GM18498 (cell line): ENCODE measurements at regions not wholly inside any gene's neighbourhood (a gene's known extent, or its start where the extent isn't known, plus 50 kb on each side); places are given as distances from the start of the nearest gene placed in this dataset.
"Not testable (repeated sequence)": the region's sequence is repeated elsewhere in the genome, so short reads cannot be mapped to it uniquely, and the experiment has no call there.

Experiments
- ATAC-seq: cut with Tn5 transposase; IDR thresholded peaks from one replicate; pipeline ENCODE4 v1.9.1; 2021; ENCODE audit warnings: mild to moderate bottlenecking, moderate library complexity; ENCODE audit not compliant: unreplicated experiment

- no peak for ATAC-seq
Measured at GRCh38 chr14:48628870-48629269, 953.5 kb upstream of the MDGA2 start.

GRCh38 chr14:48622980-48623379 is 947.6 kb upstream of the MDGA2 start:
- ATAC-seq = no peak

- no peak for ATAC-seq
Measured at GRCh38 chr14:48618057-48618456, 942.7 kb upstream of the MDGA2 start.

- no peak for ATAC-seq
Measured at GRCh38 chr14:48616931-48617330, 941.5 kb upstream of the MDGA2 start.

GRCh38 chr14:48615618-48616017 is 940.2 kb upstream of the MDGA2 start:
- ATAC-seq = no peak

- ATAC-seq = no peak
Measured at GRCh38 chr14:48614003-48614402, 938.6 kb upstream of the MDGA2 start.

GRCh38 chr14:48606960-48607359 is 931.6 kb upstream of the MDGA2 start:
- not testable (repeated sequence) for ATAC-seq

GRCh38 chr14:48598458-48598857 is 923.1 kb upstream of the MDGA2 start:
- ATAC-seq = no peak

GRCh38 chr14:48586099-48586498 is 910.7 kb upstream of the MDGA2 start:
- no peak for ATAC-seq

- no peak for ATAC-seq
Measured at GRCh38 chr14:48584031-48584430, 908.6 kb upstream of the MDGA2 start.

- no peak for ATAC-seq
Measured at GRCh38 chr14:48582938-48583337, 907.5 kb upstream of the MDGA2 start.

GRCh38 chr14:48580692-48581091 is 905.3 kb upstream of the MDGA2 start:
- no peak for ATAC-seq

GRCh38 chr14:48575772-48576171 is 900.4 kb upstream of the MDGA2 start:
- ATAC-seq = no peak

GRCh38 chr14:48568688-48569087 is 893.3 kb upstream of the MDGA2 start:
- ATAC-seq = no peak

- ATAC-seq = no peak
Measured at GRCh38 chr14:48568252-48568651, 892.8 kb upstream of the MDGA2 start.

GRCh38 chr14:48563489-48563888 is 888.1 kb upstream of the MDGA2 start:
- no peak for ATAC-seq

GRCh38 chr14:48561438-48561837 is 886.0 kb upstream of the MDGA2 start:
- not testable (repeated sequence) for ATAC-seq

- ATAC-seq = no peak
Measured at GRCh38 chr14:48560421-48560820, 885.0 kb upstream of the MDGA2 start.

GRCh38 chr14:48553443-48553842 is 878.0 kb upstream of the MDGA2 start:
- no peak for ATAC-seq

- ATAC-seq = no peak
Measured at GRCh38 chr14:48546996-48547395, 871.6 kb upstream of the MDGA2 start.

- ATAC-seq = no peak
Measured at GRCh38 chr14:48537600-48537999, 862.2 kb upstream of the MDGA2 start.

GRCh38 chr14:48536318-48536717 is 860.9 kb upstream of the MDGA2 start:
- no peak for ATAC-seq

- no peak for ATAC-seq
Measured at GRCh38 chr14:48527832-48528231, 852.4 kb upstream of the MDGA2 start.

GRCh38 chr14:48526307-48526706 is 850.9 kb upstream of the MDGA2 start:
- no peak for ATAC-seq
